Activated CD8-positive, alpha-beta T cell treated with anti-CD3 and anti-CD28 coated beads for 36 hours (primary cell): ENCODE measurements at regions not wholly inside any gene's neighbourhood (a gene's known extent, or its start where the extent isn't known, plus 50 kb on each side); places are given as distances from the start of the nearest gene placed in this dataset.

Source experiments
- ATAC-seq: fragments of 200-7000 bp; cut with Tn5 transposase; one replicate; pipeline ENCODE4 v1.10.0; 2021; ENCODE audit warnings: mild to moderate bottlenecking, moderate library complexity
- CTCF ChIA-PET: fragments of 350-600 bp; sonication (Branson Sonifier 250); formaldehyde crosslinking; loops from one replicate; lab custom pipeline; 2021; ENCODE audit warnings: antibody characterized with exemption; lab: Charles Lee
- POLR2A ChIA-PET: fragments of 350-600 bp; sonication (Branson Sonifier 250); formaldehyde crosslinking; loops from one replicate; lab custom pipeline; 2021; ENCODE audit warnings: antibody characterized with exemption; lab: Charles Lee
- DNase-seq: peaks from one replicate; pipeline ENCODE4 v3.0.0-alpha.2; 2020
- H3K27ac Mint-ChIP-seq: one replicate; pipeline ENCODE4 v1.8.0; 2021; ENCODE audit warnings: mild to moderate bottlenecking, mixed read lengths
- H3K27me3 Mint-ChIP-seq: one replicate; pipeline ENCODE4 v1.8.0; 2021; ENCODE audit warnings: mixed read lengths
- H3K36me3 Mint-ChIP-seq: one replicate; pipeline ENCODE4 v1.8.0; 2021; ENCODE audit warnings: low read depth, mixed read lengths
- H3K4me1 Mint-ChIP-seq: one replicate; pipeline ENCODE4 v1.8.0; 2021; ENCODE audit warnings: low read depth, mixed read lengths
- H3K4me3 Mint-ChIP-seq: one replicate; pipeline ENCODE4 v1.8.0; 2021; ENCODE audit warnings: mild to moderate bottlenecking, moderate library complexity, mixed read lengths
- H3K9me3 Mint-ChIP-seq: one replicate; pipeline ENCODE4 v1.8.0; 2021; ENCODE audit warnings: mixed read lengths
- intact Hi-C: fragments of 100-400 bp; cut with micrococcal nuclease; formaldehyde crosslinking; loops from one replicate; pipeline ENCODE4 v1.10.0; 2022
- TF ChIP-seq, protein P1 (sequence below): fragments of 200-600 bp; IDR thresholded peaks from one replicate; pipeline ENCODE4 v1.8.0; 2022; ENCODE audit warnings: antibody characterized with exemption, mild to moderate bottlenecking

DNA sequence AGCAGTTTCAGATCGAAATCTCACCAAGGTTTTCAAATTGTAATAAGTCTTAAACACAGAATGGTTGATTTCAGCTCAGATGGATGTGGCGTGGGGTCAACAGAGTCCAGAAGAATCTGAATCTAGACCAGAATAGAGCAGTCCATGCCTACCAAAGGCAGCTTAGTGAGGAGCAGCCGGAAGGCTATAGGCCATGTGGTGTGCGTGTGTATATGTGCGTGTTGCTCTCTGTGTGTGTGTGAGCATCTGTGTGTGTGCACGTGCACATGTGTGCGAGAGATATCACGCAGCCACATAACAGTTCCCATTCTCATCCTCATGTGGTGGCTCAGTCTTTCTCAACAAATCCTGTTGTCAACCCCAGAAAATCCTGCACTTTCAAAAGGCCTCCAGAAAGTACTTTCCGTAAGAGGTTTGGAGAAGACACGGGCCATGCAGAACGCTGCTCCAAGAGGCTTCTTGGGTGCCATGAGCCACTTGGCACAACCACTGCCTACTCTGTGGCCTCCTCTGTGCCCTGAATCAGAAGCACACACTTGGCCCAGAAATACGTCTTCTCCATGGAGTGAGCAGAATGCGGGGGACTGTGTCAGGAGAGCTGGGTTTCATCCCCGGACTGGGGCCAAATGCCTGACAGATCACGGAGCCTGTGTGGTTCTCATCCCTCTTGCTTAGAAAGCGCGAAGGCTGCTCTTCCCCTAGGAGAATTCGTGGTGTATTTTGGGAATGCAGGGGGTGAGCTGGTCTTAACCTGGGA is 67.3 kb downstream of the ACKR3 start:
- peaks cover 7% of the 10 kb centered on the region for H3K27me3 Mint-ChIP-seq
- no peaks in the 10 kb centered on the region for H3K36me3 Mint-ChIP-seq
- no peak overlapping the region for H3K27ac Mint-ChIP-seq
- intact Hi-C loops: no loop called here
- no peak overlapping the region for H3K4me3 Mint-ChIP-seq
- DNase-seq (no peak), ATAC-seq (no peak)
- ChIA-PET CTCF (no interaction called here), POLR2A (no interaction called here)
- H3K9me3 Mint-ChIP-seq: no peaks in the 10 kb centered on the region
- H3K4me1 Mint-ChIP-seq: no peaks in the 10 kb centered on the region
- TF ChIP-seq, protein P1, sequence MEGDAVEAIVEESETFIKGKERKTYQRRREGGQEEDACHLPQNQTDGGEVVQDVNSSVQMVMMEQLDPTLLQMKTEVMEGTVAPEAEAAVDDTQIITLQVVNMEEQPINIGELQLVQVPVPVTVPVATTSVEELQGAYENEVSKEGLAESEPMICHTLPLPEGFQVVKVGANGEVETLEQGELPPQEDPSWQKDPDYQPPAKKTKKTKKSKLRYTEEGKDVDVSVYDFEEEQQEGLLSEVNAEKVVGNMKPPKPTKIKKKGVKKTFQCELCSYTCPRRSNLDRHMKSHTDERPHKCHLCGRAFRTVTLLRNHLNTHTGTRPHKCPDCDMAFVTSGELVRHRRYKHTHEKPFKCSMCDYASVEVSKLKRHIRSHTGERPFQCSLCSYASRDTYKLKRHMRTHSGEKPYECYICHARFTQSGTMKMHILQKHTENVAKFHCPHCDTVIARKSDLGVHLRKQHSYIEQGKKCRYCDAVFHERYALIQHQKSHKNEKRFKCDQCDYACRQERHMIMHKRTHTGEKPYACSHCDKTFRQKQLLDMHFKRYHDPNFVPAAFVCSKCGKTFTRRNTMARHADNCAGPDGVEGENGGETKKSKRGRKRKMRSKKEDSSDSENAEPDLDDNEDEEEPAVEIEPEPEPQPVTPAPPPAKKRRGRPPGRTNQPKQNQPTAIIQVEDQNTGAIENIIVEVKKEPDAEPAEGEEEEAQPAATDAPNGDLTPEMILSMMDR: no peak

GRCh38 chr2:236637686-236638569 is 68.3 kb downstream of the ACKR3 start:
- H3K36me3 Mint-ChIP-seq: no peaks in the 10 kb centered on the region
- H3K4me1 Mint-ChIP-seq: no peaks in the 10 kb centered on the region
- H3K27ac Mint-ChIP-seq: no peak overlapping the region
- ChIA-PET CTCF (no interaction called here), POLR2A (no interaction called here)
- intact Hi-C loops: no loop called here
- no peak overlapping the region for H3K4me3 Mint-ChIP-seq
- DNase-seq (no peak), ATAC-seq (no peak)
- H3K9me3 Mint-ChIP-seq: no peaks in the 10 kb centered on the region
- peaks cover 6% of the 10 kb centered on the region for H3K27me3 Mint-ChIP-seq
- TF ChIP-seq, protein P1: no peak

GRCh38 chr2:236638707-236639106 is 69.1 kb downstream of the ACKR3 start:
- TF ChIP-seq, protein P1: no peak
- intact Hi-C loops: no loop called here
- ATAC-seq (no peak), DNase-seq (no peak)
- Mint-ChIP-seq H3K4me3 (no peak overlapping the region), H3K4me1 (no peaks in the 10 kb centered on the region), H3K27me3 (peaks cover 8% of the 10 kb centered on the region), H3K9me3 (no peaks in the 10 kb centered on the region), H3K27ac (no peak overlapping the region), H3K36me3 (no peaks in the 10 kb centered on the region)
- POLR2A ChIA-PET: no interaction called here
- CTCF ChIA-PET: no interaction called here

DNA sequence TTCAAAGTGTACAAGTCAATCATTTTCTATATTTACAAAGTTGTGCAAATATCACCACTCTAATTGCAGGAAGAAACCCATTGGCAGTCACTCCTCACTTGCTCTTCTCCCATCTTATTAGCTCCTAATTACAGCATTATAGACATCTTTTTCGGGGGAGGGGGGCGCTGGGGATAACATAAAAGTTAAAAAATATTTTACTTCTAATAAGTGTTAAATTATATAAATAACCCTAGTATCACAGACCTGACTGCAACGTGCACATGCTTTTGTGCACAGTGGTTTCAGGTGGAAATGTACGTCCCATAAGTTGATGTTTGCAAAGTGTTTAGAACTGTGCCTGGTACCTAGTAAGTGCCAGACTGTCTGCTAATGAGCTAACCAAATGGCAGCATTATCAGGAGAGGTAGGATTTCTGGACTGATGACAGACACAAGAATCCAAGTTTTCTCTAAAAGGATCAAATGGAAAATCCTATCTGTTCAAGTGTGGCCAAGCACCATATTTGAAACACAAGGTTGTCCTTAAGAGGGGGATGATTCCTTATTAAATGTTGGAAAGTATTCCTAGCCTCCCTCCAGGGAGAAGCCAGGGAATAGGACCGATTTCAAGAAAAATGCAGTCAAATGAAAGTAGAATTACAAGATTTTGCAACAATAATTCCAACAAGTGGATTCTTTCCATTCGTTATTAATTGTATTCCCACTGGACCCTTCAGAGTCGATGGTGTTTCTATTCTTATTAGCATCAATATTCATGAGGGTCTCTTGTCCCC is 70.0 kb downstream of the ACKR3 start:
- no peak overlapping the region for H3K27ac Mint-ChIP-seq
- peaks cover 13% of the 10 kb centered on the region for H3K27me3 Mint-ChIP-seq
- intact Hi-C loops: no loop called here
- CTCF ChIA-PET: no interaction called here
- ATAC-seq (no peak), DNase-seq (no peak)
- no peaks in the 10 kb centered on the region for H3K9me3 Mint-ChIP-seq
- no peaks in the 10 kb centered on the region for H3K36me3 Mint-ChIP-seq
- no peak overlapping the region for H3K4me3 Mint-ChIP-seq
- H3K4me1 Mint-ChIP-seq: no peaks in the 10 kb centered on the region
- POLR2A ChIA-PET: no interaction called here
- TF ChIP-seq, protein P1: no peak
